OCI-LY1 (cell line): ENCODE measurements at regions not wholly inside any gene's neighbourhood (a gene's known extent, or its start where the extent isn't known, plus 50 kb on each side); places are given as distances from the start of the nearest gene placed in this dataset.
"Not testable (repeated sequence)": the region's sequence is repeated elsewhere in the genome, so short reads cannot be mapped to it uniquely, and the experiment has no call there.

Source experiments
- CTCF ChIP-seq: fragments of 200-600 bp; sonication (generic), shearing (Covaris generic); IDR thresholded peaks from 2 replicates; pipeline ENCODE4 v1.5.1; 2017; ENCODE audit warnings: mild to moderate bottlenecking, antibody characterized with exemption, low read length, moderate library complexity, mixed read lengths
- EZH2 ChIP-seq: fragments of 200-600 bp; sonication (generic), shearing (Covaris generic); IDR thresholded peaks from 2 replicates; pipeline ENCODE4 v1.8.0; 2017; ENCODE audit warnings: borderline replicate concordance, mixed run types, mild to moderate bottlenecking, antibody characterized with exemption, low read length, moderate library complexity, mixed read lengths

- TF ChIP-seq CTCF, EZH2: not testable (repeated sequence)
These were observed 2835.6 kb downstream of the RPIA start for GRCh38 chr2:91527056-91527455.
